A549 (cell line): ENCODE measurements at regions not wholly inside any gene's neighbourhood (a gene's known extent, or its start where the extent isn't known, plus 50 kb on each side); places are given as distances from the start of the nearest gene placed in this dataset.

Experiments used
- ATAC-seq, 2 experiments: fragments of 200-7000 bp in 1 of 2; fragments of >200 bp in 1 of 2; cut with Nextera tagmentation in 1 of 2; cut with Tn5 transposase in 1 of 2; 3 replicates each; pipeline versions ENCODE4 v1.8.0 to v1.9.1; 2018 to 2020; ENCODE audit warnings: mild to moderate bottlenecking in 1 of 2, moderate library complexity in 1 of 2
- CTCF ChIA-PET: fragments of 300-600 bp; sonication (Branson Sonifier 250); formaldehyde crosslinking; extraction: SDS; loops from one replicate; lab custom pipeline; 2021; ENCODE audit warnings: antibody characterized with exemption, inconsistent platforms; lab: Yijun Ruan, JAX
- POLR2A ChIA-PET: fragments of 350-600 bp; formaldehyde crosslinking; extraction: SDS; loops from one replicate; lab custom pipeline; 2021; ENCODE audit warnings: antibody characterized with exemption, inconsistent platforms; lab: Yijun Ruan, JAX
- DNase-seq, 2 experiments: peaks; one replicate each; pipeline versions ENCODE4 v3.0.0 to v3.0.0-alpha.2; 2011 to 2016; ENCODE audit warnings: low read depth in 1 of 2, low spot score in 1 of 2
- FAIRE-seq: peaks from 2 replicates; lab custom pipeline; 2011; peaks lifted over from hg19 to GRCh38; lab: Jason Lieb, UNC
- H3K27ac ChIP-seq, 2 experiments: fragments of >200 bp; sonication (Bioruptor Twin); formaldehyde crosslinking; 3 replicates each; pipeline ENCODE4 v1.5.1; 2016 to 2017
- H3K4me1 ChIP-seq: fragments of >200 bp; sonication (Bioruptor Twin); formaldehyde crosslinking; 3 replicates; pipeline ENCODE4 v1.6.1; 2016
- H3K4me2 ChIP-seq: fragments of >200 bp; sonication (Bioruptor Twin); formaldehyde crosslinking; 3 replicates; pipeline ENCODE4 v1.6.1; 2016
- H3K4me3 ChIP-seq: fragments of >200 bp; sonication (Bioruptor Twin); formaldehyde crosslinking; 3 replicates; pipeline ENCODE4 v1.5.1; 2016
- H3K9me3 ChIP-seq: fragments of >200 bp; sonication (Bioruptor Twin); formaldehyde crosslinking; 3 replicates; pipeline ENCODE4 v1.6.1; 2016
- BHLHE40 ChIP-seq: IDR thresholded peaks from 2 replicates; pipeline ENCODE4 v1.6.1; 2012; ENCODE audit warnings: low read depth, low read length, inconsistent platforms
- CBX8 ChIP-seq: fragments of 200-600 bp; sonication (generic); IDR thresholded peaks from 2 replicates; pipeline ENCODE4 v1.6.1; 2016
- FOSB ChIP-seq: fragments of 250-450 bp; sonication (Bioruptor Pico); IDR thresholded peaks from 2 replicates; pipeline ENCODE4 v1.5.0; 2020; ENCODE audit warnings: mild to moderate bottlenecking, moderate library complexity
- FOXS1 ChIP-seq: fragments of 250-450 bp; sonication (Bioruptor Pico); IDR thresholded peaks from 2 replicates; pipeline ENCODE4 v1.5.0; 2020; ENCODE audit warnings: mild to moderate bottlenecking, moderate library complexity
- GATA3 ChIP-seq: IDR thresholded peaks from 2 replicates; pipeline ENCODE4 v1.6.1; 2012; ENCODE audit warnings: borderline replicate concordance
- HEYL ChIP-seq: fragments of 250-450 bp; sonication (Bioruptor Pico); IDR thresholded peaks from 2 replicates; pipeline ENCODE4 v1.8.0; 2021; ENCODE audit warnings: mild to moderate bottlenecking, moderate library complexity
- HOXB13 ChIP-seq: fragments of 250-450 bp; sonication (Bioruptor Pico); IDR thresholded peaks from 2 replicates; pipeline ENCODE4 v1.5.0; 2020; ENCODE audit warnings: low read depth, mild to moderate bottlenecking, moderate library complexity
- HOXB5 ChIP-seq: fragments of 250-450 bp; sonication (Bioruptor Pico); IDR thresholded peaks from 2 replicates; pipeline ENCODE4 v1.5.0; 2020; ENCODE audit warnings: mild to moderate bottlenecking, moderate library complexity
- PHF8 ChIP-seq: fragments of 200-600 bp; sonication (generic); IDR thresholded peaks from 2 replicates; pipeline ENCODE4 v1.6.1; 2016; ENCODE audit warnings: low read depth, mild to moderate bottlenecking, antibody characterized with exemption, moderate library complexity, borderline replicate concordance
- RAD21 ChIP-seq, 2 experiments: fragments of >200 bp in 1 of 2; sonication (Bioruptor Twin) in 1 of 2; formaldehyde crosslinking in 1 of 2; IDR thresholded peaks in 1 of 2; conservative IDR thresholded peaks in 1 of 2; 2 replicates in 1 of 2; 3 replicates in 1 of 2; pipeline ENCODE4 v1.6.1; 2012 to 2018; ENCODE audit warnings: inconsistent platforms in 1 of 2
- RARB ChIP-seq: fragments of 250-450 bp; sonication (Bioruptor Pico); IDR thresholded peaks from 2 replicates; pipeline ENCODE4 v1.8.0; 2021; ENCODE audit warnings: mild to moderate bottlenecking, moderate library complexity
- RFX5 ChIP-seq: fragments of 450-650 bp; IDR thresholded peaks from 2 replicates; pipeline ENCODE4 v1.7.1; 2014; ENCODE audit warnings: antibody characterized with exemption, mild to moderate bottlenecking, moderate library complexity
- TP53 ChIP-seq: fragments of 250-450 bp; sonication (Bioruptor Pico); IDR thresholded peaks from 2 replicates; pipeline ENCODE4 v1.5.0; 2021; ENCODE audit warnings: mild to moderate bottlenecking, moderate library complexity
- USF2 ChIP-seq: fragments of 450-650 bp; IDR thresholded peaks from 2 replicates; pipeline ENCODE4 v1.6.1; 2014; ENCODE audit warnings: antibody characterized with exemption
- ZC3H11A ChIP-seq: fragments of 450-650 bp; IDR thresholded peaks from 2 replicates; pipeline ENCODE4 v1.6.1; 2014; ENCODE audit warnings: antibody characterized with exemption, mild to moderate bottlenecking
- ZNF302 ChIP-seq: fragments of 250-450 bp; sonication (Bioruptor Pico); IDR thresholded peaks from 2 replicates; pipeline ENCODE4 v1.9.0; 2021; ENCODE audit warnings: inconsistent platforms, mild to moderate bottlenecking, moderate library complexity
- WGBS: methylation state at CpG from one replicate; pipeline ENCODE4 v1.1.6; 2017; ENCODE audit errors: missing lambda C conversion rate; 5-methylcytosine and 5-hydroxymethylcytosine counted together
- TF ChIP-seq, protein P1 (sequence below): fragments of 200-600 bp; sonication (generic); IDR thresholded peaks from 2 replicates; pipeline ENCODE4 v1.6.1; 2016; ENCODE audit warnings: antibody characterized with exemption, mild to moderate bottlenecking, moderate library complexity

- TF ChIP-seq USF2 (no peak), HEYL (CRISPR knock-in tag) (no peak)
Measured at GRCh38 chr1:201688514-201688913, 140.4 kb upstream of the IPO9 start (continued).

GRCh38 chr1:201689647-201690046 lies 139.3 kb upstream of the IPO9 start:
- ChIA-PET POLR2A (no interaction called here), CTCF (interaction anchor here (1.0 to 5.0 kb wide), 4 partner anchors 15 to 130 kb away, joined by 3 to 22 read pairs (median 7); no protein-coding TSS in a partner anchor)
- Histone ChIP-seq H3K9me3 (no peaks in the 10 kb centered on the region), H3K4me1 (peaks cover 15% of the 10 kb centered on the region), H3K27ac (no peak overlapping the region), H3K4me2 (no peak overlapping the region), H3K4me3 (no peak overlapping the region)
- no peak for DNase-seq
- ATAC-seq: no peak
- 90% methylated on average over 8 of the region's 8 CpGs for WGBS
- TF ChIP-seq RARB (CRISPR knock-in tag): no peak
- TF ChIP-seq HOXB5: no peak
- TF ChIP-seq ZC3H11A: no peak
- no peak for TF ChIP-seq BHLHE40
- TF ChIP-seq HOXB13 (CRISPR knock-in tag): no peak
- TF ChIP-seq GATA3: no peak
- FAIRE-seq: no peak

- CTCF ChIA-PET: interaction anchor here (0.6 to 6.0 kb wide), 3 partner anchors 13 to 102 kb away, joined by 3 to 34 read pairs (median 7); no protein-coding TSS in a partner anchor
- Histone ChIP-seq H3K4me1 (peaks cover 17% of the 10 kb centered on the region), H3K27ac (no peak overlapping the region), H3K4me2 (no peak overlapping the region), H3K4me3 (no peak overlapping the region), H3K9me3 (no peaks in the 10 kb centered on the region)
- FAIRE-seq (no peak), DNase-seq (no peak), ATAC-seq (no peak)
- TF ChIP-seq BHLHE40: no peak
- no peak for TF ChIP-seq PHF8
- no peak for TF ChIP-seq RAD21 (conservative IDR thresholded peaks at IDR 0.05 in 1 of 2, IDR thresholded peaks at IDR 0.05 in 1 of 2)
- TF ChIP-seq ZNF302 (CRISPR knock-in tag): no peak
- WGBS: 80% methylated on average over 10 of the region's 10 CpGs
- POLR2A ChIA-PET: no interaction called here
Measured at GRCh38 chr1:201690528-201690927, 138.4 kb upstream of the IPO9 start.

GRCh38 chr1:201691716-201692554 lies 137.0 kb upstream of the IPO9 start:
- 69% methylated on average over 6 of the region's 6 CpGs for WGBS
- no peak for DNase-seq
- Histone ChIP-seq H3K4me3 (no peak overlapping the region), H3K27ac (peak overlapping the region in 1 of 2 experiments; percentile 19; a peak in 1 of 6 replicates), H3K9me3 (no peaks in the 10 kb centered on the region), H3K4me2 (no peak overlapping the region), H3K4me1 (peaks cover 20% of the 10 kb centered on the region)
- ChIA-PET CTCF (interaction anchor here (0.9 to 6.0 kb wide), 6 partner anchors 12 to 132 kb away, joined by 3 to 34 read pairs (median 4); no protein-coding TSS in a partner anchor), POLR2A (no interaction called here)
- FAIRE-seq: no peak
- TF ChIP-seq FOSB (CRISPR knock-in tag): no peak
- no peak for ATAC-seq

DNA sequence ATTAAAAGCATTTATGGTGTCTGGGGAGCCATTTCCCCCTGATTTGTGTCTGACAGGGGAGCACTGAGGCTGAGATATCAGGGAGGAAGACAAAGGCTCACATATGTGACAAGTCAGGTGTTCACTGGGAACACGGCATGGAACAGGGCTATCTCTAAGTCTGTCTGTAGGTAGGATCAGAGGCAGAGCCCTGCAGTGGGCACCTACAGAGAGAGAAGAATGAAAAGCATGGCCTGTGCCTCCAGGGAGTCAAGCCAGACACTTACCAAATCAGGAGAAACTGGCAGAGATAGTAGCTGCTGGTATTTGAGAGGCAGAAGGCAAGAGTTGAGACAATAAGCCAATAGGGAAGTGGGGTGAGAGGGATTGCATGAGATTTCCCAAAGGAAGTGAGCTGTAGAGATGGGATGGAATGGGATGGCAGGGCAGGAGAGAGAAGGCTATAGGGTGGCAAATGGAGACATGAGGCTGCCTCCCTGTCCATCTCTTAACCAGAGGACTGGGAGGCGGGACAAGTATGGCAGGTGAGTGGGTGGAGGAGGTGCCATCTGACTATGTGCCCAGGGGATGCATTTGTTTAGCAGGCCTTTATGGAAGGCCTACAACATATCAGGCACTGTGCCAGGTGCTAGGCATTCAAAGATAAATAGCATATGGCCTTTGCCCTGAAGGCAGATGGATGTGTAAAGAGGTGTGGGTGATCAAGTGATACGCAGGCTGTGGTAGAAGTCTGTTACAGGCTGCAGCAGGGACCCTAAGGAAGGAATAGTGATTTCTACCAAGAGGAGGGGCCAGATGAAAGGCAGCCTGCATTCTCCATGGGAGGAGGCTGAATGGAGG lies 136.2 kb upstream of the IPO9 start:
- POLR2A ChIA-PET: no interaction called here
- WGBS: 90% methylated on average over 3 of the region's 3 CpGs
- no peak for FAIRE-seq
- Histone ChIP-seq H3K4me2 (no peak overlapping the region), H3K4me1 (peaks cover 18% of the 10 kb centered on the region), H3K9me3 (no peaks in the 10 kb centered on the region), H3K27ac (peak overlapping the region in 1 of 2 experiments; percentile 19; a peak in 1 of 6 replicates)
- ATAC-seq: no peak
- CTCF ChIA-PET: interaction anchor here (1.1 to 6.0 kb wide), 6 partner anchors 11 to 133 kb away, joined by 3 to 44 read pairs (median 6); no protein-coding TSS in a partner anchor
- no peak for DNase-seq
- TF ChIP-seq RFX5 (no peak), ZNF302 (CRISPR knock-in tag) (no peak), TP53 (no peak), FOXS1 (CRISPR knock-in tag) (no peak), BHLHE40 (no peak), CBX8 (no peak)
- TF ChIP-seq, protein P1, sequence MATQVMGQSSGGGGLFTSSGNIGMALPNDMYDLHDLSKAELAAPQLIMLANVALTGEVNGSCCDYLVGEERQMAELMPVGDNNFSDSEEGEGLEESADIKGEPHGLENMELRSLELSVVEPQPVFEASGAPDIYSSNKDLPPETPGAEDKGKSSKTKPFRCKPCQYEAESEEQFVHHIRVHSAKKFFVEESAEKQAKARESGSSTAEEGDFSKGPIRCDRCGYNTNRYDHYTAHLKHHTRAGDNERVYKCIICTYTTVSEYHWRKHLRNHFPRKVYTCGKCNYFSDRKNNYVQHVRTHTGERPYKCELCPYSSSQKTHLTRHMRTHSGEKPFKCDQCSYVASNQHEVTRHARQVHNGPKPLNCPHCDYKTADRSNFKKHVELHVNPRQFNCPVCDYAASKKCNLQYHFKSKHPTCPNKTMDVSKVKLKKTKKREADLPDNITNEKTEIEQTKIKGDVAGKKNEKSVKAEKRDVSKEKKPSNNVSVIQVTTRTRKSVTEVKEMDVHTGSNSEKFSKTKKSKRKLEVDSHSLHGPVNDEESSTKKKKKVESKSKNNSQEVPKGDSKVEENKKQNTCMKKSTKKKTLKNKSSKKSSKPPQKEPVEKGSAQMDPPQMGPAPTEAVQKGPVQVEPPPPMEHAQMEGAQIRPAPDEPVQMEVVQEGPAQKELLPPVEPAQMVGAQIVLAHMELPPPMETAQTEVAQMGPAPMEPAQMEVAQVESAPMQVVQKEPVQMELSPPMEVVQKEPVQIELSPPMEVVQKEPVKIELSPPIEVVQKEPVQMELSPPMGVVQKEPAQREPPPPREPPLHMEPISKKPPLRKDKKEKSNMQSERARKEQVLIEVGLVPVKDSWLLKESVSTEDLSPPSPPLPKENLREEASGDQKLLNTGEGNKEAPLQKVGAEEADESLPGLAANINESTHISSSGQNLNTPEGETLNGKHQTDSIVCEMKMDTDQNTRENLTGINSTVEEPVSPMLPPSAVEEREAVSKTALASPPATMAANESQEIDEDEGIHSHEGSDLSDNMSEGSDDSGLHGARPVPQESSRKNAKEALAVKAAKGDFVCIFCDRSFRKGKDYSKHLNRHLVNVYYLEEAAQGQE: no peak
- TF ChIP-seq, all 56 proteins: peak for 0
- H3K4me3 ChIP-seq: no peak overlapping the region
